Esophagus muscularis mucosa (tissue), 4 donors: ENCODE measurements at regions not wholly inside any gene's neighbourhood (a gene's known extent, or its start where the extent isn't known, plus 50 kb on each side); places are given as distances from the start of the nearest gene placed in this dataset.

Experiments used
- DNase-seq: peaks from one replicate; pipeline ENCODE4 v3.0.0-alpha.2; 2017; ENCODE audit errors: extremely low spot score
- H3K27ac ChIP-seq, 4 donors: fragments of 200-600 bp; sonication (generic); replicated peaks in 1 of 4; 1 replicate in 3 of 4; 2 replicates in 1 of 4; pipeline ENCODE4 v1.5.1; 2016 to 2019; ENCODE audit warnings: mild to moderate bottlenecking in 1 of 4
- H3K27me3 ChIP-seq, 4 donors: fragments of 200-600 bp; sonication (generic); one replicate each; pipeline versions ENCODE4 v1.5.1 to v1.6.0; 2016 to 2019
- H3K36me3 ChIP-seq, 4 donors: fragments of 200-600 bp; sonication (generic); one replicate each; pipeline ENCODE4 v1.5.1; 2016 to 2019
- H3K4me1 ChIP-seq, 4 donors: fragments of 200-600 bp; sonication (generic); one replicate each; pipeline ENCODE4 v1.5.1; 2016 to 2019
- H3K4me3 ChIP-seq, 4 donors: fragments of 200-600 bp; sonication (generic); 1 replicate in 2 of 4; 2 replicates in 2 of 4; pipeline ENCODE4 v1.5.1; 2016 to 2019; ENCODE audit warnings: mild to moderate bottlenecking in 4 of 4, moderate library complexity in 1 of 4
- H3K9me3 ChIP-seq, 4 donors: fragments of 200-600 bp; sonication (generic); 1 replicate in 3 of 4; 2 replicates in 1 of 4; pipeline ENCODE4 v1.5.1; 2016 to 2019
- EP300 ChIP-seq: sonication (generic); formaldehyde crosslinking; IDR thresholded peaks from one replicate; pipeline ENCODE4 v1.6.1; 2017; ENCODE audit warnings: antibody characterized with exemption
- POLR2A ChIP-seq: fragments of 450-650 bp; IDR thresholded peaks from one replicate; pipeline ENCODE4 v1.6.1; 2017; ENCODE audit warnings: antibody characterized with exemption, moderate library complexity, mild to moderate bottlenecking, low read depth
- POLR2AphosphoS5 ChIP-seq, 2 donors: sonication (generic); formaldehyde crosslinking; IDR thresholded peaks; one replicate each; pipeline ENCODE4 v1.6.1; 2017; ENCODE audit warnings: antibody characterized with exemption in 2 of 2
- WGBS: methylation state at CpG from one replicate; pipeline ENCODE4 v1.1.5; 2018; 5-methylcytosine and 5-hydroxymethylcytosine counted together
- intact Hi-C: fragments of 100-400 bp; cut with DNase I; formaldehyde crosslinking; loops from one replicate; pipeline ENCODE4 v1.15.1; 2023
- TF ChIP-seq, protein P1 (sequence below), 3 experiments: fragments of 200-600 bp in 2 of 3; fragments of 450-650 bp in 1 of 3; sonication (generic) in 2 of 3; IDR thresholded peaks; one replicate each; pipeline ENCODE4 v1.5.1; 2017 to 2019; ENCODE audit warnings: antibody characterized with exemption in 3 of 3, mild to moderate bottlenecking in 2 of 3, moderate library complexity in 1 of 3

DNA sequence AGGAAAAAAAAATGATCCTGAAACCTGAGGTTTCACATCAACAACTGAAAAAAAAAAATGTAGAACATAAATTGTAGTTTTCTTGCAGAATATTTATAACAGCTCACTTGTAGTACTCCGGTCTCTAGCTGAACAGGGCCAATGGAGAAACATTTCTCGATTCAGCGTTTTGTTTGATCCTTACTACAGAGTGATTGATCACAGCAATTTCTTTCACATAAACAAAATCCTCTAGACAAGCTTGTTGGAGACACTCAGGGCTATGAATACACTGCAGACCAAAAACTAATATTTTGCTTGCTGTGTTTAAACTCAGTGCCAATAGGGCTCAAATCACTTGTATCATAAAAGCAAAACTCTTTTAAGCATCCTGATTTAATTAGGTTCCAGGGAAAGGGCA is 127.0 kb upstream of the CNTN6 start:
- no peak for DNase-seq
- WGBS = 45% methylated on average over 3 of the region's 3 CpGs
- Histone ChIP-seq H3K4me3 (no peak overlapping the region), H3K27ac (no peak overlapping the region), H3K27me3 (no peaks in the 10 kb centered on the region), H3K9me3 (no peaks in the 10 kb centered on the region), H3K4me1 (no peaks in the 10 kb centered on the region), H3K36me3 (no peaks in the 10 kb centered on the region)
- no peak for TF ChIP-seq POLR2AphosphoS5 (IDR thresholded peaks at IDR 0.05)
- TF ChIP-seq EP300 = no peak
- TF ChIP-seq POLR2A = no peak
- TF ChIP-seq, protein P1, sequence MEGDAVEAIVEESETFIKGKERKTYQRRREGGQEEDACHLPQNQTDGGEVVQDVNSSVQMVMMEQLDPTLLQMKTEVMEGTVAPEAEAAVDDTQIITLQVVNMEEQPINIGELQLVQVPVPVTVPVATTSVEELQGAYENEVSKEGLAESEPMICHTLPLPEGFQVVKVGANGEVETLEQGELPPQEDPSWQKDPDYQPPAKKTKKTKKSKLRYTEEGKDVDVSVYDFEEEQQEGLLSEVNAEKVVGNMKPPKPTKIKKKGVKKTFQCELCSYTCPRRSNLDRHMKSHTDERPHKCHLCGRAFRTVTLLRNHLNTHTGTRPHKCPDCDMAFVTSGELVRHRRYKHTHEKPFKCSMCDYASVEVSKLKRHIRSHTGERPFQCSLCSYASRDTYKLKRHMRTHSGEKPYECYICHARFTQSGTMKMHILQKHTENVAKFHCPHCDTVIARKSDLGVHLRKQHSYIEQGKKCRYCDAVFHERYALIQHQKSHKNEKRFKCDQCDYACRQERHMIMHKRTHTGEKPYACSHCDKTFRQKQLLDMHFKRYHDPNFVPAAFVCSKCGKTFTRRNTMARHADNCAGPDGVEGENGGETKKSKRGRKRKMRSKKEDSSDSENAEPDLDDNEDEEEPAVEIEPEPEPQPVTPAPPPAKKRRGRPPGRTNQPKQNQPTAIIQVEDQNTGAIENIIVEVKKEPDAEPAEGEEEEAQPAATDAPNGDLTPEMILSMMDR (IDR thresholded peaks at IDR 0.05) = no peak
- intact Hi-C loops = no loop called here

DNA sequence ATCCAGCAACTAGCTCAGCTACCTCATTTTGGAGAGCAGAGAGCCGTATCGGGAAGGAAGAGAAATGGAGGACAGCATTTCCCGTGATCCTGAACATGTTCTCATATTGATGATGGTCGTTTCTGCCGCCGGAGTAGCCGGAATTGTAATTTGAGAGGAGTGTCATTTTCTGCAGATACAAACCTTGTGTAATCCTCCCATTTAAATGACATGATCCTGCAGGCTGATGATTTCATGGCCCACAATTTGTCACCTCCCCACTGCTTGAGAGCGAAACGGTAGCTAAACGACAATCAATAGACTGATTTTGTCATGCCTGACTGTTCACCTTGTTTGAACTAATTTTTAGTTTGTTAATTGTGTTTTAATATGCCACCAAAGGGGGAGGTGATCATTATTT is 126.5 kb upstream of the CNTN6 start:
- no peaks in the 10 kb centered on the region for H3K4me1 ChIP-seq
- H3K9me3 ChIP-seq = no peaks in the 10 kb centered on the region
- intact Hi-C loops = no loop called here
- no peak overlapping the region for H3K4me3 ChIP-seq
- no peaks in the 10 kb centered on the region for H3K36me3 ChIP-seq
- no peaks in the 10 kb centered on the region for H3K27me3 ChIP-seq
- DNase-seq = no peak
- H3K27ac ChIP-seq = no peak overlapping the region
- WGBS = 71% methylated on average over 10 of the region's 10 CpGs
- TF ChIP-seq EP300 = no peak
- TF ChIP-seq, protein P1 (IDR thresholded peaks at IDR 0.05) = no peak
- no peak for TF ChIP-seq POLR2AphosphoS5 (IDR thresholded peaks at IDR 0.05)
- no peak for TF ChIP-seq POLR2A

DNA sequence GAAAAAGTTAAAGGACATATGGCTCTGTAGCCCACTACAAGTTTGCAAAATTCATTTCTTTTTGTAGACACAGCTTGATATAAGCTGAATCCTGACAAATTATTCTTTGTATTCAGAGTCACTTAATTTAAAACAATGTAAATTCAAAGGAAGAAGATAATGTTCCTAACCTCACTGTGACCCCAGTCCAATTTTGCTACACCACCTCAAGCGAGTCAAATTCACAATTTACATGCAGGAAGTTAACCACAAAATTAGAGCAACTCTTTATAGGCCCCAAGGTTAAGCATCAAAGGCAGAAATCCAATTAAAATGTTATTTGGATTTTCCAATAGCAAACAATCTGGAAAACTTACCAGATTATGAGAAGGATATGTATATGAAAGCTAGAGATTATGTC is 119.5 kb upstream of the CNTN6 start:
- intact Hi-C loops = no loop called here
- Histone ChIP-seq H3K36me3 (no peaks in the 10 kb centered on the region), H3K27ac (no peak overlapping the region), H3K4me3 (no peak overlapping the region), H3K9me3 (peaks cover 0 to 9% (median 0%) of the 10 kb centered on the region in 4 donors), H3K27me3 (no peaks in the 10 kb centered on the region), H3K4me1 (no peaks in the 10 kb centered on the region)
- TF ChIP-seq POLR2AphosphoS5 (IDR thresholded peaks at IDR 0.05) = no peak
- TF ChIP-seq, protein P1 (IDR thresholded peaks at IDR 0.05) = no peak
- no peak for TF ChIP-seq POLR2A
- no peak for TF ChIP-seq EP300
- 64% methylated on average over 1 of the region's 1 CpG for WGBS
- no peak for DNase-seq

DNA sequence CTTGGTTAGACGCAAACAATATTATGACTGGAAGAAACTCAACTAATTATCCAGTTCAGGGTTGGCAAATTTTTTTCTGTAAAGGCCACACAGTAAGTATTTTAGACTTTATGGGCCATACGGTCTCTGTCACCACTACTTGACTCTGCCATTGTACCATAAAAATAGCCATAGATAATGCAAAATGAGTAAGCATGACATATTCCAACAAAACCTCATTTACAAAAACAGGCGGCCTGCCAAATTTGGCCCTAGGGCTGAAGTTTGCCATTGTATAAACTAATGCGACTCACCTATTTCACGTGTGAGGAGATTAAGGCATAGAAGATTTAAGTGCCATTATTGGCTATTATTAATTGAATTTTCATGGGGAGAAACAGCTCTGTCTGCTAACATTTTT is 116.8 kb upstream of the CNTN6 start:
- no peak for TF ChIP-seq POLR2A
- Histone ChIP-seq H3K4me1 (no peaks in the 10 kb centered on the region), H3K27ac (no peak overlapping the region), H3K9me3 (peaks cover 0 to 9% (median 0%) of the 10 kb centered on the region in 4 donors), H3K36me3 (no peaks in the 10 kb centered on the region), H3K27me3 (no peaks in the 10 kb centered on the region), H3K4me3 (no peak overlapping the region)
- 66% methylated on average over 5 of the region's 5 CpGs for WGBS
- no peak for DNase-seq
- intact Hi-C loops = no loop called here

DNA sequence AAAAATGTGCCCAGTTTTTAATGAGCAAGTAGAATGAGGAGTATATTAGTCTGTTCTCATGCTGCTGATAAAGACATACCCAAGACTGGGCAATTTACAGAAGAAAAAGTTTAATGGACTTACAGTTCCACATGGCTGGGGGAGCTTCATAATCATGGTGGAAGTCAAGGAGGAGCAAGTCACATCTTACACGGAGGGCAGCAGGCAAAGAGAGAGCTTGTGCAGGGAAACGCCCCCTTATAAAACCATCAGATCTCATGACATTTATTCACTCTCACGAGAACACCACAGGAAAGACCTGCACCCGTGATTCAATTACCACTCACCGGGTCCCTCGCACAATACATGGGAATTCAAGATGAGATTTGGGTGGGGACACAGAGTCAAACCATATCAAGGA is 111.7 kb upstream of the CNTN6 start:
- Histone ChIP-seq H3K9me3 (no peaks in the 10 kb centered on the region), H3K4me3 (no peak overlapping the region), H3K27ac (no peak overlapping the region), H3K36me3 (no peaks in the 10 kb centered on the region), H3K27me3 (no peaks in the 10 kb centered on the region), H3K4me1 (no peaks in the 10 kb centered on the region)
- intact Hi-C loops = no loop called here
- no peak for DNase-seq
- 91% methylated on average over 6 of the region's 6 CpGs for WGBS
- TF ChIP-seq, protein P1 (IDR thresholded peaks at IDR 0.05) = no peak
- TF ChIP-seq EP300 (no peak), POLR2AphosphoS5 (IDR thresholded peaks at IDR 0.05) (no peak), POLR2A (no peak)
